SK-N-MC (cell line): ENCODE measurements at regions not wholly inside any gene's neighbourhood (a gene's known extent, or its start where the extent isn't known, plus 50 kb on each side); places are given as distances from the start of the nearest gene placed in this dataset.

Source experiments
- EZH2 ChIP-seq: fragments of 200-600 bp; sonication (generic); IDR thresholded peaks from one replicate; pipeline ENCODE4 v1.6.1; 2017; ENCODE audit warnings: antibody characterized with exemption
- POLR2AphosphoS5 ChIP-seq: IDR thresholded peaks from 2 replicates; pipeline ENCODE4 v1.6.1; 2012; ENCODE audit warnings: mild to moderate bottlenecking, low read depth, low read length, borderline replicate concordance

DNA sequence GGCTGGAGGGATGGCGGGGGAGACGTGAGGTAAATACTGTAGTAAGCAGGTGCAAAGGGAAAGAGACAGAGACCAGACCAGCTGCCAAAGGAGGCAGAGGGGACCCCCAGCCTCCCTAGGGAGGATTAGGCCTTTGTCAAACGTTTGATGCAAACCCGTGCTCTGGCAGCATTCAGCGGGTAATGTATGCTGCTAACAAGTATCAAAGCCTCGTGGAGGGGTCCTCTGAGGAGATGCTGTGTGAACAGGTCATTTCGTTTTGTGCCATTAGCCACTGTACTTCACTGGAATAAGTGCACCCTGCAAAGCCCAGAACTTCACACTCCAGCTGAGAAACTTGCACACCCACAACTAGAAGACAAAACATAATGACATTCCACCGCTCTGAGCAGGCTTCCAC, 644.5 kb downstream of the NPHP4 start:
- TF ChIP-seq EZH2 (no peak), POLR2AphosphoS5 (no peak)
